ENCODE measurements at regions not wholly inside any gene's neighbourhood (a gene's known extent, or its start where the extent isn't known, plus 50 kb on each side); places are given as distances from the start of the nearest gene placed in this dataset.

DNA sequence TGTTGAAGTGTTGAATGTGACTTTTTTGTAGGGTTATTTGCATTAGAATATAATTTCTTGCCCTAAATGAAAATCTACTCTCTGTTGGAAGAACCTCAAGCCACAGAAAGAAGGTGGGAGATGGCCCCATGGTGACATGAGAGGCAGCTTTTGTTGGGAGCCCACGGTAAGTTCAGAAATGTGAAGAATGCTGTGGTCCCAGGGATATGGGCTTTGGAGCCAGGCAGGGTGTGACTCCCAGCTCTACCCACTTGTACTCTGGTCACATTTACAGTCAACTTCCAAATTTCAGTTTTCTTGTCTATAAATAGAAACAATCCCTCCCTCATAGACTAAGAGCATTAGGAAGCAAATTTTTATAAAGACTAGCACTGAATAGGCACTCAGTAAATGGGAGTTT, 177.8 kb downstream of the RAB28 start:
- no peak overlapping the region for H3K4me3 ChIP-seq
- H3K4me1 ChIP-seq: no peaks in the 10 kb centered on the region
- TF ChIP-seq POLR2A (IDR thresholded peaks at IDR 0.05) (no peak), POLR2AphosphoS5 (IDR thresholded peaks at IDR 0.05) (no peak)
- TF ChIP-seq, protein P1, sequence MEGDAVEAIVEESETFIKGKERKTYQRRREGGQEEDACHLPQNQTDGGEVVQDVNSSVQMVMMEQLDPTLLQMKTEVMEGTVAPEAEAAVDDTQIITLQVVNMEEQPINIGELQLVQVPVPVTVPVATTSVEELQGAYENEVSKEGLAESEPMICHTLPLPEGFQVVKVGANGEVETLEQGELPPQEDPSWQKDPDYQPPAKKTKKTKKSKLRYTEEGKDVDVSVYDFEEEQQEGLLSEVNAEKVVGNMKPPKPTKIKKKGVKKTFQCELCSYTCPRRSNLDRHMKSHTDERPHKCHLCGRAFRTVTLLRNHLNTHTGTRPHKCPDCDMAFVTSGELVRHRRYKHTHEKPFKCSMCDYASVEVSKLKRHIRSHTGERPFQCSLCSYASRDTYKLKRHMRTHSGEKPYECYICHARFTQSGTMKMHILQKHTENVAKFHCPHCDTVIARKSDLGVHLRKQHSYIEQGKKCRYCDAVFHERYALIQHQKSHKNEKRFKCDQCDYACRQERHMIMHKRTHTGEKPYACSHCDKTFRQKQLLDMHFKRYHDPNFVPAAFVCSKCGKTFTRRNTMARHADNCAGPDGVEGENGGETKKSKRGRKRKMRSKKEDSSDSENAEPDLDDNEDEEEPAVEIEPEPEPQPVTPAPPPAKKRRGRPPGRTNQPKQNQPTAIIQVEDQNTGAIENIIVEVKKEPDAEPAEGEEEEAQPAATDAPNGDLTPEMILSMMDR (IDR thresholded peaks at IDR 0.05 in 8 of 11, conservative IDR thresholded peaks at IDR 0.05 in 3 of 11): no peak
- H3K36me3 ChIP-seq: peaks cover 0 to 3% (median 0%) of the 10 kb centered on the region in 6 donors
- intact Hi-C loops (cut with DNase I; ENCODE audit: low total_unique reads): no loop called here
- H3K9me3 ChIP-seq: peaks cover 0 to 8% (median 3%) of the 10 kb centered on the region in 8 donors
- DNase-seq: no peak
- no peaks in the 10 kb centered on the region for H3K27me3 ChIP-seq (replicated peaks in 1 of 7)
- no peak overlapping the region for H3K27ac ChIP-seq
- 67 to 88% (median 84%) methylated on average over 1 of the region's 1 CpG for WGBS, 5 donors

DNA sequence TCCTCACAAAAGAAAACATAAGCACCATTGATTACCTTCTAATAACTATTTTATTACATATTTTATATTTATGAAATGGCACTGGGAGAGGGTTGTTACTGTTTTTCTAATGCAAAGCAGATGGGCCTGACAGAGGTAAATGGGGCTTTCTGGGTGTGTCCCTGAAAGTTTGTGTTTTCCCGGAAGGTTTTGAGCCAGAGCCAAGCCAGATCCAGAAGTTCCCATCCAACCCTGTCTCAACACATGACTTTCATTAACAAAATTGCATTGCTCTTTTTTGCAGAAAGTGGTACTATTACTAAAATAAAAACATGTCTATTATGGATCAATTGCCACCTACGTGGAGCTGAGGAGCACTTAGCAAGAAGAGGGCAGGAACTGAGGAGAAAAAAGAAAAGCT, 181.3 kb downstream of the RAB28 start:
- Histone ChIP-seq H3K9me3 (peaks cover 0 to 39% (median 31%) of the 10 kb centered on the region in 8 donors), H3K4me3 (no peak overlapping the region), H3K36me3 (peaks cover 0 to 8% (median 0%) of the 10 kb centered on the region in 6 donors), H3K4me1 (no peaks in the 10 kb centered on the region), H3K27ac (no peak overlapping the region), H3K27me3 (replicated peaks in 1 of 7) (no peaks in the 10 kb centered on the region)
- no peak for DNase-seq
- WGBS, 5 donors: 74 to 87% (median 75%) methylated on average over 2 of the region's 2 CpGs
- TF ChIP-seq, protein P1 (IDR thresholded peaks at IDR 0.05 in 8 of 11, conservative IDR thresholded peaks at IDR 0.05 in 3 of 11): no peak
- no peak for TF ChIP-seq POLR2A (IDR thresholded peaks at IDR 0.05)
- no peak for TF ChIP-seq POLR2AphosphoS5 (IDR thresholded peaks at IDR 0.05)
- intact Hi-C loops (cut with DNase I; ENCODE audit: low total_unique reads): no loop called here

DNA sequence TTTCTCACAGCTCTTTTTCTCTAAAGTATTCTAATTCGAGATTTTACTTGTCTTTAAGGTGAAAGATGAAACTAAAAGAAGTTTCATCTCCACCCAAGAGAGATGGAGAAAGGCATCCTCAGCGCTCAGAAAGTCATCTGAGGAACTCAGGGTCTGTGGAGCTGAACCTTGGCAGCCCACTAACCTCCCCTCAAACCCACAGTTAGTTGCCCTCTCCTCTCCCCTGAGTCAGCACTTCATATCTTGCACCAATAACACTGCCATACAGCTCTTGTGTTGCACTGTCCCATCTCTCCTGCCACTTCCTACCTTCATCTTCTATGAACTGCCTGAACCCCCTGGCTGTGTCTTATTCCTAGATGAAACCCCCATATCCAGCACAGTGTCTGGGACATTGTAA, 184.8 kb downstream of the RAB28 start:
- H3K9me3 ChIP-seq: peaks cover 0 to 54% (median 45%) of the 10 kb centered on the region in 8 donors
- TF ChIP-seq POLR2AphosphoS5 (IDR thresholded peaks at IDR 0.05) (no peak), POLR2A (IDR thresholded peaks at IDR 0.05) (no peak)
- TF ChIP-seq, protein P1 (IDR thresholded peaks at IDR 0.05 in 8 of 11, conservative IDR thresholded peaks at IDR 0.05 in 3 of 11): no peak
- no peaks in the 10 kb centered on the region for H3K4me1 ChIP-seq
- peaks cover 0 to 8% (median 0%) of the 10 kb centered on the region in 6 donors for H3K36me3 ChIP-seq
- WGBS, 5 donors: 77 to 86% (median 83%) methylated on average over 2 of the region's 2 CpGs
- no peak overlapping the region for H3K4me3 ChIP-seq
- no peak overlapping the region for H3K27ac ChIP-seq
- intact Hi-C loops (cut with DNase I; ENCODE audit: low total_unique reads): no loop called here
- DNase-seq: no peak
- no peaks in the 10 kb centered on the region for H3K27me3 ChIP-seq (replicated peaks in 1 of 7)

DNA sequence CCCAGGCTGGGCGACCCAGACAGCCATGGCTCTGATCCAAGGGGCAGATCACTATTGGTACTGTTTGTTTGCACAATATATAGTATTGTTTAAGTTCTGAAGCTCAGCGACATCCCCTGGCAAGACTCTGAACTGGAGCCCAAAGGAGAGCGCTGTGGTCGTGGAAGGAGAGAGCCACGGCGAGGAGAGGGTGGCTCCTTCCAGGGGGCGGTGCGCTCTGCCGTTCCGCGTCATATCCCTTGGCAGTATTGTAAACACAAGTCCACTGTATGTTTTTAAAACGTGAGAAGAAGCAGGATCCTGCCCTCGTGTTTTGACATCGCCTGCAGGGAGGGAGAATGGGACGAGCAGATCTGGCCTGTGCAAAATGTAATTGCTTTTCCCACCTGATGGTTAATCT, 185.5 kb downstream of the RAB28 start:
- Histone ChIP-seq H3K4me3 (no peak overlapping the region), H3K27ac (no peak overlapping the region), H3K27me3 (replicated peaks in 1 of 7) (no peaks in the 10 kb centered on the region), H3K36me3 (peaks cover 0 to 8% (median 0%) of the 10 kb centered on the region in 6 donors), H3K9me3 (peaks cover 0 to 54% (median 45%) of the 10 kb centered on the region in 8 donors), H3K4me1 (no peaks in the 10 kb centered on the region)
- intact Hi-C loops (cut with DNase I; ENCODE audit: low total_unique reads): no loop called here
- no peak for TF ChIP-seq POLR2A (IDR thresholded peaks at IDR 0.05)
- no peak for TF ChIP-seq POLR2AphosphoS5 (IDR thresholded peaks at IDR 0.05)
- TF ChIP-seq, protein P1 (IDR thresholded peaks at IDR 0.05 in 8 of 11, conservative IDR thresholded peaks at IDR 0.05 in 3 of 11): no peak
- DNase-seq: no peak
- WGBS, 5 donors: 84 to 97% (median 89%) methylated on average over 15 of the region's 15 CpGs
